DMS114 treated with DMSO at 0.1 percent for 48 hours (cell line): ENCODE measurements at regions not wholly inside any gene's neighbourhood (a gene's known extent, or its start where the extent isn't known, plus 50 kb on each side); places are given as distances from the start of the nearest gene placed in this dataset.
"Not testable (repeated sequence)": the region's sequence is repeated elsewhere in the genome, so short reads cannot be mapped to it uniquely, and the experiment has no call there.

ENCODE experiments used
- DNase-seq: peaks from one replicate; lab custom pipeline; 2025; ENCODE audit not compliant: unreplicated experiment; lab: John Stamatoyannopoulos, UW

DNA sequence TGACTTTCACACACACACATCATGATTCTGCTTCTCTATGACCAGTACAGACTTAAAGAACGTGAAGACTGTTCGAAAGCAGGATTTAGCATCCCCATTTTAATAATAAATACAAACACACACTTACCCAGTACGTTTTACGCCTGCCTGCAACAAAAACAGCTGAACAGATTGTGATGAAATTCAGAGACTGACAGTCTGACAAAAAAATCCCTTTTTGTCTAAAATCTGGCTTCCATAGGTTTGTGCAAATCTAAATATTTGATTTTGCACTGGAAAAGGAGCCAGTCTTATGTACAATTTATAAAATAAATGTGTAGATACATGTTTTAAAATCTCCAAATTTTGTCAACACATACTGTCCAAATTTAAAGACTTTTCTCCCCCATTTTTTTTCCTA is 630.7 kb downstream of the ZEB2 start:
- no peak for DNase-seq

DNA sequence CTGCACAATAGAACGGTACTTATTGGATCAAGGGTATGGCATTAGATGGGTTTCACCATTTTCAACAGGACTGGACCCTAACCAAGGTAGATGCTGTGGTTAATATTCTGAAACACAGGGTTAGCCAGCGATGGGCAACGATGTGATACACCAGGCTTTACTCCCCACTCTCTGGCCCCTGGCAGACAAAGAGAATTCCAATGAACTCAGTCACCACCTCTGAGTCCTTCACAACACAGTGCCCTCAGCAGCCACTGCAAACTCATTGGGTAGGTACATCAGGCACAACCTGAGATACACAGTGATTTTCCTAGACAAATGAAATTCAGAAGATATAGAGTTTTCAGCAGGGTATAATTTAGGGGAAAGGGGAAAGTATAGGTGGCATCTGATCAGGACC is 634.5 kb downstream of the ZEB2 start:
- no peak for DNase-seq

DNA sequence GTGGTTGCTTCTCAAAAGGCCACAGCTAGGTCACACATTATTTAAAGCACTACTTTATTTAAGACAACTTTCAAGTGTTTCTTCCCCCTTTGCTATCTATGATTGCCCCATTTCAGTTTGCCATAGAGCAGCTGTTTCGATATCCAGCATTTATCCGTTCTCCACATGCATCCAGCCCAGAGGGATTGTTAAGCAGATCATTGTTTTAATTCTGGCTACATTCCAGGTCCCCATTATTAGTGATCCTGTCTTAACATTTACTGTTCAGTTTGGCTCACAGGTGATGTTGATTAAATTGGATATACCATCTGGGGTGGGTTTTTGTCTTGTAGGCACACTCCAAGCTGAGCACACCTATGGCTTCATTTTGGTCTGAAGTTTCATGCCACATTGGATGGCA is 638.7 kb downstream of the ZEB2 start:
- no peak for DNase-seq

DNA sequence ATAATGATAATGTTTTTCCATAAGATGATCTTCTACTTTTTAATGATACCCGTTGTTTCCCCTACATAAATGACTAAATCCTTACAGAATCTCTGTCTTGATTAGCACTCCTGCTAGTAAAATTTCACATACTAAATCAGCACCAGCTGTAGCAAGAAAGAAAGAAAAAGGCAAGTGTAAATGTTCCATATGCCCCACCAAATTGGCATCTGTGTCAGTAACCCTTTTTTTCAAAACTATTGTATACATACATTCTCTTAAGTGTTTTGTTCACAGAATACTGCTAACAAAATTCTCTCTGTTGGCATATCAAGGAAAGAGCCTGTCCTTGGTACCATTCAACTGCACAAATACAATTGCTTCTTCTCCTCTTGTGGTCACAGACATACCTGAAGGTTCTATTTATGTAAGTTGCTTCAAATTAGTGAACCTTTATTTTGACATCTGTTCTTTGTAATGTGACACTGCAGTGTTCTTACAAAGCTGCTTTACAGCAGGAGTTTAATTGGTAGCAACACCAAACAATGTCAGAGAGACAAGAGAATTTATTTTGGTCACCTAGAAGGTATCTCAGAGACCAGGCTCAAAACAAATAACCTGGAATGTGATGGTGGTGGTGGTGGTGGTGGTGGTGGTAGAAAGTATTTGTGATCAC is 641.9 kb downstream of the ZEB2 start:
- no peak for DNase-seq

DNA sequence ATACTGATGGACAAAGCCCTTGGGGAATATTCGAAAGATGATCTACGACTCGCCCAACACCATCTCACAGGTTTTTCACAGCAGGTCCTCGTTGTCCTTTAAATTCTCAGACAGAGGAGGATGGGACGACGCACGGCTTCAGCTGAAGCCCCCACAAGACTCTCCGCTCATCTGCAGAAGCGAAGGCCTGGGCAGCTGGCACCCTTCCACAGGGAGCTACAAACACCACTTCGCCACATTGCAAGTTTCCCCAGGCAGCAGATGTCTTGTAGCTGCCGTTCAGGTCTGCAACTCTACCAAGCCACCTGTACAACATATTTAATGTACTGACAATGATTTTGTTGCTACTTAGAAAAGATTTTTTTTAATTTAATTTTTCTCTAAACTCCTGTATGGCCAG is 642.9 kb downstream of the ZEB2 start:
- DNase-seq = no peak

DNA sequence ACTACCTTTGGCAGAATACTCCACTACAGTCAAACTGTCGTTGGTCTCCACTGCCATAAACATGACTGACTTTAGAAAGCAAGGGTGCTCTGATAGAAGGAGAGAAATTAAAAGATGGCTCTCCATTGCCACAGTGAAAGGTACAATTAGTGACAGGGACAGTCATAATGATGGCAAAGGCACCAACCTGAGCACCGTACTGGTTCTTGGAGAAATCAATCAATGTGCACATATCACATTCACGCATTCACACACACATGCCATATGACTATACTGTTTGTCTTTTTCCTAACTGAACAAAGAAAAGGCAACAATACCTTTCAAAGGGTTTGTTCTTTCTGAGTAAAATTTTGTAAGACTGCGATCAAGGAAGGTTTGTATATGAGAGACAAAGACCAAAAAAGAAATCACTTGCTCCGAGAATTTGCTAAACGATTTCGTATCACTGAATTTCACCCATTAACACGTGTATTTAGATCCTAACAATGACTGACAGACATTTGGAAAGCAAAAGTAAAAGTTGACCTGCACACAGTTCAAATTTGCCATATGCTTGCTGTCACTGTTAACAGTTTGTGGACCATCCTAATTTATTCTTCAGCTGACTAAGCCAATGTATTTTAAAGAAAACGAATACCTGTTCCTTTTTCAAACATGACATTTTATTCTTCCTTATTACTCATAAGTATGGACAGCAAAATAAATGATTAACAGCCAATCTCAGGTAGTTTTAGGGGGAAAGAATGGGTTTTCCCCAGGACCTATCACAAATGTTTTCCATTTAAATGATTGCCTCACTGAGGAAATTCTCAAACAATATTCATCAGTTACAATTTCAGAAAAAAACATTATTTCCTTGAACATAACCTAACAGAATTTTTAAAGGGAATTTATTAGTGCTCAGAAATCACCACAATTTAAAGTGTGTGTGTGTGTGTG is 644.4 kb downstream of the ZEB2 start:
- no peak for DNase-seq

DNA sequence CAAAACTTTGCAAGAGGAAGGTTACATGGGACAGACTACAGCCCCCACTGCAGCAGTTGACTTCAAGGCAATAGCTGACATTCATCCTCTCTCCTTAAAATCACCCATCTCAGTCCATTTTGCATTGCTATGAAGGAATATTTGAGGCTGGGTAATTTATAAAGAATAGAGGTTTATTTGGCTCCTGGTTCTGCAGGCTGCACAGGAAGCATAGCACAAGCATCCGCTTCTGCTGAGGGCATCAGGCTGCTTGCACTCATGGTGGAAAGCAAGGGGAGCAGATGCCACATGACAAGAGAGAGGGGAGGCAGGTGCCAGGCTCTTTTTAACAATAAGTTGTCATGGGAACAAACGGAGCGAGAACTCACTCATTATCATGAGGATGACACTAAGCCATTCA is 646.0 kb downstream of the ZEB2 start:
- DNase-seq = no peak

DNA sequence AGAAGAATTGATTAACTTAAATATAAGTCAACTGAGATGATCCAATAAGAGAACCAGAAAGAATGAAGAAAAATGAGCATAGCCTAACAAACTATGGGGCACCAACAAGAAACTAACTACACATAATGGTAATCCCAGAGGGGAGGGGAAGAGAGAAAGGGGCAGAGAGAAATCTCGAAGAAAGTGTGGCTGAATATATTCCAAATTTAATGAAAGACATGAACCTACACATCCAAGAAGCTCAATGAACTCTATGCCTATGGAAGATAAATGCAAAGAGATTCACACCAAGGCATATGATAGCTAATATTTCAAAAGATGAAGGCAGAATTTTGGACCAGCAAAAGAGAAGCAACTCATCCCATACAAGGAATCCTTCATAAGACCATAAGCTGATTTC is 649.2 kb downstream of the ZEB2 start:
- no peak for DNase-seq

DNA sequence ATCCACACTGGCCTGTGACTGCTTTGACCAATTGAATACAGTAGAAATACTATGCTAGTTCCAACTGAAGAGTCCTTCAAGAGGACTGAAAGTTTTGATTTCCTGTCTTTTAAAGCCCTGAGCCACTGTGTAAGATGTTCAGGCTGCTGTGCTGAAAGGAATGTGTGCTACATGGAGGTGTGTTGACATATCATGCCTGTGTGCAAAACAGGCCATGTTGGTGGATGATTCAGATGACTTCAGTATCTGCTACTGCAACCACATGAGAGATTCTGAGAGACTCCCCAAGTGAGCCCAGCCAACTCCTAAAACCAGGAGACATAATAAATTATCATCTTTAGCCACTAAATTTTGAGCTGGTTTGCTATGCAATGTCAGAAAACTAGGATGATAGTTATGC is 662.9 kb downstream of the ZEB2 start:
- DNase-seq = no peak

DNA sequence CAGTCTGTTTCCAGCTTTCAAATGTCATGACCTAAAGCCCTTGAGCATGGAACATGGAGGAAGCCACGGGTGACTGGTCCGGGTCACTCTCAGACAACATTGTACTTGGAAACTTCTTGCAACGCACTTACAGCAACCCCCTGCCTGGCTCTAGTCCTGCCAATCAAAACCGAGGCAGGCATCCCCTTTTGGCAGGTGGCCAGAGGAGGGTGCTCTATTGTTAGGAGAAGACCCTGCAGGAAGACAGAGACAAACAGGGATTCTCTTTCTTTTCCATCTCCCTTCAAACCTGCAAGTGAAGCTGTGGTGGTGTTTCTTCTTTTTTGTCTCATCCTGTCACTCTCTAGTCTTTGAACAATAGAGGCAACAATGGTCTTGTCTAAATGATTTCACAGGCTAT is 667.2 kb downstream of the ZEB2 start:
- no peak for DNase-seq

DNA sequence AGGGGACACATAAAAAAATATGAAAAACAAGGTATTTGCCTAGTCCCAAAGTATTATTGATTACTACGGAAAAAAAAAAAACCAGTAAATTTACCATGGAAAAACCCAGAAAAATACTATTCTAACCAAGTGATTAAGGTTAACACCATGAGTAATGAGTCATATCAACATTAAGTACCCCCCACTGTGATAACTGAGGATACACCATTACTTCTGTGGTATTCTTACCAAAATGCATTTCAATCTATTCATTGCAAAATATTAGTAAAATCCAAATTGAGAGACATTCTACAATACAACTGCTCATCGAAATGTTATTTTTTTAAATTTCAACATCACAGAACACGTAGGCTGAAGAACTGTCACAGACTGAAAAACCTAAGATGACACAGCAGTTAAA is 669.8 kb downstream of the ZEB2 start:
- no peak for DNase-seq

DNA sequence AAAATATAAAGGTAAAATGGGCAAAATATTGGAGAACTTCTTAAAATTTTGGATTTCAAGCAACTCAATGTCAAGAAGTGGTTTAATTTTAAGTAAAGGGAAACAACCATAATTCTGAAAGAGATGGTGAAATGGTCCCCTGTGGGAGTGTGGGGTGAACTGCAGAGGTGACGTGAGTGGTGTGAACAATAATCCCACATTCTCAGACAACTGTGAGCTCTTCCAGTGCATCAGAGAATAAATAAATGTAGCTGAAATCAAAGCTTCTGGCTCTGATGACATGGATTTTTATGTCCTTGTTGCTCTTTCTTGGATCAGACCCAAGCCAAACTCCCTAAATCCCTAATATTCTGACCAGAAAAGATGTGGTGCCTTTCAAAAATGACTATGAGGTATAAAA is 672.7 kb downstream of the ZEB2 start:
- DNase-seq = no peak

DNA sequence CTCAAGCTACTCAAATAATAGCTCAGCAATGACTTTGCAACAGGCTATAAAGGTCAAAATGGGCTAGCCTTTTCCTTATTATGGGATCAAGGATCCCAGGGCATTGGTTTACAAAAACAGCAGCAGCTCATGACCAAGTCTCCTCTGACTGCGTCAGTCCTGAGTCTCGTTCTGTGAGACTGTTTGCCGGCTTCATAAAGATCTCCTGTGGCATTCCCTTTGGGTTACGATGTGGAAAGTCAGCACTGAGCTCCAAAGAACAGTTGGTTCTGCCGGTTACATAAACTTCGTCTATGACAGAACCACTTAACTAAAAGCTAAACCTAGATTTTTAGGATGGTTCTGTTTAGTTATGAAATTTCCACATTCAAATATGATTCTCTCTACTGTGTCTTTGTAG is 674.9 kb downstream of the ZEB2 start:
- no peak for DNase-seq

DNA sequence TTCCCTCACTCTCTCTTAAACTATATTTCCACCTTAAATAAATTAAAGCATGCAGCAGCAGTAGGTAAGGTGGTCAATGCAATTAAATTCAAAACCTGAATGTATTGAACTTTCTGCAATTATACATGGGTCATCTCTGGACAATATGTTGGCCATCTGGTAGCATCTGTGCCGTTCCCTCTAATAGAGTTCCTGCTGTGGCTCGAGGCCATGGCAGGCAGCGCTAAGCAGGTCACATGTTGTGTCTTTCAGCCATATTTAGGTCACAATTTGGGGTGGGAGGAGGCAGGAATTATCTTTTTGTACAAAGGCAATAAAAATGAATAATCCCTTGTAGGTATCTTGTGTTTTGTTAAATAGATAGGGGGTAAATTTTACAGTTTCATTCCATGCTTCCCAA is 676.2 kb downstream of the ZEB2 start:
- DNase-seq = no peak

DNA sequence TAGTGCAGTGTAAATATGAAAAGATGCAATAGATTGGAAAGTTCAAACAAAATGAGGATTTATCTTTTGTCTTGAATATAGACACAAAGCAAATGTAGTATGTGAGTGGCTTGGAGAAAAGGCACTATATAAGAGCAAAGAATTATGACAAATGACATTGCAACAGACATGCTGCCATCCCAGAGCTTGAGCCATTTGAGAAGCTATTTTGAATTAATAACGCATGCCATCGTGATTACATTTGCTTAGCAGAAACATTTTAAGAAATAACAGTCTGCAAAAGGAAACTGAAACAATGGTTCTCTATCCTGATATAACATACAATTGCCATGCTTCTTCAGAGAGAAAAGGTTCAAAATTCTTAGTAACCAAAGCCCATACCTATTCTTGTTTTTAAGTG is 677.1 kb downstream of the ZEB2 start:
- DNase-seq = no peak

DNA sequence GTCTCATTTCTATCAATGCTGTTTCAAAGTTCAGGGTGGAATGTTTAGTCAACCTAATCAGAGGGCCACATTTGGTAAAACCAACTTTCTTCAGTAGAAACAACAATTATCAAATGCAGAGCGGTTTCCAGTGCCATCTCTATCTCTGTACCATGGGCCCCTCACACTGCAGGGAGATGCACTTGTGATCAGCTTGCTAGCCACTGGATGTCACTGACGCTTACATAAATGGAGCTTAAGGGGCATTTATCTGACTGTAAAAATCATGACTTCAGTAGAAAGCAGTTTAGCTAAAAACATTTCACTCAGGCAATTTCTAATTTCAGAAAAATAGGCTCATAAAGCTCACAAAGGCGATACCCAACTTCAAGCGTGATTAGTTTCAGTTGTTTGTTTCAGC is 678.0 kb downstream of the ZEB2 start:
- no peak for DNase-seq

DNA sequence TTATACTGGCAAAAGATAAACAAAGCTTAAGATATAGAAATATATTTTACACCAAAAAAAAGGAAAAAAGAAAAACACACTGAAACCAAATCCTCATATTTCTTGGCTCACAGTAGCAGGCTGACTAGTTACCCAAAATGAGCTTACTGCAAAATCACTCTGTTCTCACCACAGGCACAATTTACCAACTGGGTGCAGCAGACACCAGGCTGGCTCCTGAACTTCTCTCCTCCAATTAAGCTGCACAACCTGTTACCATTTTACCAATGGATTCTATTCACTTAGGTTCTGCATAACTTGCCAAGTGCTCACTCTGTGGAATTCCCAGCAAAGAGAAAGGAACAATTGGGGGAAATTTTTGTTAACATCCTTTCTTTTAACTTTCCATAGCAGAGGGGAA is 679.3 kb downstream of the ZEB2 start:
- no peak for DNase-seq

DNA sequence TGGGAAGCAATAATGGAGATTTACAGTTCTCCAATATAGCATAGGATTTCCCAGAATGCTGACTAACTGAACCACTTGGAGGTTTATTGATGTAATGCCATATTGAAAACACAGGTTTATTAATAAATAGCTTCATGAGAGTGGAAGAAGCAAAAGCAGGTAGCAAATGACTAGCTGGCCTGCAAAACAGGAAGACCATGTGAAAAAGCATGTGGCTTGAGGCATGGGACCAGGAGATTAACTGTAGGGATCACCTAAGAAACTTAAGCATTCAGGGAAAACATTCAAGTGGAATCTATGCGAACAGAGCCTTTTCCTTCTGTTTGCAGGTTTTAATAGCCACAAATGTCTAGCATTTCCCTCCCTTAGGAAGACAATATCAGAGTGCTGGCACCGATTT is 679.7 kb downstream of the ZEB2 start:
- no peak for DNase-seq

DNA sequence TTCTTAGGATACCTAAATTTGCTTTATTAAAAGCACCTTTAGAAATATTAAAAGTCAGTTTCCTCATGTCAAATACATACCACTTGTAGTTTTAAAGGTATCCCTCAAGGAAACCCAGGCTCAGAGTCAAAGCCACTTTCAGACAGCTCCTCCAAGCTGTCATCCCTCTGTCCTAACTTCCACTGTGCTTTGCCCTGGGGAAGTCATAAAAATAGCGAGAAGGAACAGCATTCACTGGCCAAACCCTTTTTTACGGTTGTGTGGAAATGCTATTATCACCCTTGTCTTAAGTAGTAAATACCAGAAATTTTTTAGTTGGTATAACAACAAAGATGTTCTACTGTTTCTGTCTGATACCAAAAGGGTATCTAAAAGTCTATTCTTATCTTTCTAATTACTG is 680.5 kb downstream of the ZEB2 start:
- DNase-seq = no peak

DNA sequence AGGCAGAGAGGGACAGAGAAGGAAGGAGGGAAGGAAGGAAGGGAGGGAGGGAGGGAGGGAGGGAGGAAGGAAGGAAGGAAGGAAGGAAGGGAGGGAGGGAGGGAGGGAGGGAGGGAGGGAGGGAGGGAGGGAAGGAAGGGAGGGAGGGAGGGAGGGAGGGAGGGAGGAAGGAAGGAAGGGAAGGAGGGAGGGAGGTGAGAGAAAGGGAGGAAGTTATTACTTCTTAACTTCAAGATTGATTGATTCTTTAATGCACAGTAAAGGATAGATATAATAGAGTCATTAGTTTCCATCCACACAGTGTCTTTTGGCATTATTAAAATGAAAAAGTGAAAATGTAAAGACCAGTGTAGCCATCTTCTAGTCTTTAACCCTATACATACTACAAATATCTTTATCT is 682.9 kb downstream of the ZEB2 start:
- not testable (repeated sequence) for DNase-seq

DNA sequence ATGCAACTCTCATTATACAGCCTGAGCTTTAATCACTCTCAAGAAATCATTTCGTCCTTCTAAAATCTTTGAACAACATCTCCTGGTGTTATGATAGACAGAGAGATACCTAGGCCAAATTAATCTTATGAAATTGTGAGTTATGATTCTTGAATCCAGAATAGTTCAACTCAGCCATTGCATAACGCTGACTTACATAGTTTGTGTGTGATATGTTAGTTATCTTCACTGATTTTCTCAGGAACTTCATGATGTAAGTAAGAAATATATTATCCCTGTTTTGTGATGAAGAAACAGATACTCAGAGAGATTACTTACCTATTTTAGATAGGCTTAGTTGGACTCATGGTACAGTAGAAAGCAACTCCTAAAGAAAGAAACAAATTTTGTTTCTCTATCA is 684.4 kb downstream of the ZEB2 start:
- no peak for DNase-seq

DNA sequence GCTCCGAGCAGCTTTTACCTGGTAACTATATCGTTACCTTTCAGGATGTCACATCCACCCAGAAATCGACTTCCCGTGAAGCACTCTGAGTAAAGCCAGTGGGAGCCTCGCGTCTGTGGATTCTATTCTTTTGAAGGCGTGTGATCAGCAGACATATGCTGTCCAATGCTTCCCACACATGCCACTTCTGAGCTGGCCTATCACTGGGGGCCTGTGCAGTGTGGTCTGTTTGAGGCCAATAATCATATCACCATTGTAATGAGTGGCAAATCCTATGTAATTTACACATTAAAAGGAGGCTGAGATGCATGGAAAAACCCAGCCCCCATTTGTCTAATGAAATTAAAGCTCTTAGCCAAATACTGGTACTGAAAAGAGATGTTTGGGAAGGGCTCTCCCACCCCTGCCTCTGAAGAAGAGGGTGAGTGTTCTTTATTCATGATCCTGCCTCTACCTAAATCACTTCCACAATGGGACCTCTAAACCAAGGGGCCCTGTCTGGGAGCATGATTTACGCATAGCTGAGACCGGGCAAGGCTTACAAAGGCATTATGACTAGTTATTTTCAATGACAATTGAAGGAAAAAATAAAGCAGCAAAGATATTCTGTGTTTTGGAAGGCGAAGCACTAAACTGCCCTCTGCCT is 686.8 kb downstream of the ZEB2 start:
- no peak for DNase-seq
